ENCODE measurements at regions not wholly inside any gene's neighbourhood (a gene's known extent, or its start where the extent isn't known, plus 50 kb on each side); places are given as distances from the start of the nearest gene placed in this dataset.

DNA sequence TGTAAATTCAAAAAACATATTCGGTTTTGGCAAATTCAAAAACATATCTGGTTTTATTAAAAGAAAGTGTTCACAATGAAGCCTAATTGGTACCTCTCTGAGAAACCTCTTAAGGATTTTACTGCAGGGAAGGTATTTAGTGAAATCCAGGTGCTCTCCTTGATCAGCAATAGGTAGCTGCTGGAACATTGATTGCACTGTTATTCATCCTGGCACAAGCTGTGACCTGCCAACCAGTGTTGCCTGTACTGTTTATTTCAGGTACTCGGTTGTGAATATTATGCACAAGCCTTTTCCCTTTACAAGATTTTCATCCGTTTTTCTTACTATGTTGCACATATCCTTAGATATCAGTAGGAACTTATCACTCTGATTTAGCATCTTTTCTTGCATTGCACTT is 155.8 kb upstream of the ZEB2 start:
- TF ChIP-seq, protein P1, sequence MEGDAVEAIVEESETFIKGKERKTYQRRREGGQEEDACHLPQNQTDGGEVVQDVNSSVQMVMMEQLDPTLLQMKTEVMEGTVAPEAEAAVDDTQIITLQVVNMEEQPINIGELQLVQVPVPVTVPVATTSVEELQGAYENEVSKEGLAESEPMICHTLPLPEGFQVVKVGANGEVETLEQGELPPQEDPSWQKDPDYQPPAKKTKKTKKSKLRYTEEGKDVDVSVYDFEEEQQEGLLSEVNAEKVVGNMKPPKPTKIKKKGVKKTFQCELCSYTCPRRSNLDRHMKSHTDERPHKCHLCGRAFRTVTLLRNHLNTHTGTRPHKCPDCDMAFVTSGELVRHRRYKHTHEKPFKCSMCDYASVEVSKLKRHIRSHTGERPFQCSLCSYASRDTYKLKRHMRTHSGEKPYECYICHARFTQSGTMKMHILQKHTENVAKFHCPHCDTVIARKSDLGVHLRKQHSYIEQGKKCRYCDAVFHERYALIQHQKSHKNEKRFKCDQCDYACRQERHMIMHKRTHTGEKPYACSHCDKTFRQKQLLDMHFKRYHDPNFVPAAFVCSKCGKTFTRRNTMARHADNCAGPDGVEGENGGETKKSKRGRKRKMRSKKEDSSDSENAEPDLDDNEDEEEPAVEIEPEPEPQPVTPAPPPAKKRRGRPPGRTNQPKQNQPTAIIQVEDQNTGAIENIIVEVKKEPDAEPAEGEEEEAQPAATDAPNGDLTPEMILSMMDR (IDR thresholded peaks at IDR 0.05): no peak
- no peak for TF ChIP-seq POLR2A (IDR thresholded peaks at IDR 0.05)
